ENCODE measurements at regions not wholly inside any gene's neighbourhood (a gene's known extent, or its start where the extent isn't known, plus 50 kb on each side); places are given as distances from the start of the nearest gene placed in this dataset.

DNA sequence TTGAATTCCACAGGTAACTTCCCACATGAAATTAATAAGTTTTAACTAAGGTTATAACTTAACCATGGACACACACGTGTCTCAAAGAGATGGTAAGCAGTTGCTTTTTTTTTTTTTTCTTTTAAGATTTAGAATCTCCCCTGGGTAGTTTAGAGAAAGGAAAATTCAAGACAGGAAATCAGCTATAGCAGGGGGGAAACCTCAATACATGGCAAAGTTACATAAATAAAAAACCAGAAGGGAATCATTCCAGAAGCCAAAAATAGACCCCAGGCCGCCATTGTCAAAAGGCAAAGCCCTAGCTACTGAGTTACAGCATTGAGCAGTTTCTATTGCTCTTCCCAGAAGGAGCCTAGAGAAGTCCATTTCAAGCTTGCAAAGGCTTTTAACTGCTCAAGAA lies 91.5 kb upstream of the ZNF236 start:
- no peak overlapping the region for H3K27ac Mint-ChIP-seq
- no peak for ATAC-seq
- H3K9me3 Mint-ChIP-seq, result peaks cover 0 to 5% of the 10 kb centered on the region in 2 donors
- peaks cover 0 to 5% of the 10 kb centered on the region in 2 donors for H3K36me3 Mint-ChIP-seq
- DNase-seq (ENCODE audit: low spot score in 2 of 2), result no peak

DNA sequence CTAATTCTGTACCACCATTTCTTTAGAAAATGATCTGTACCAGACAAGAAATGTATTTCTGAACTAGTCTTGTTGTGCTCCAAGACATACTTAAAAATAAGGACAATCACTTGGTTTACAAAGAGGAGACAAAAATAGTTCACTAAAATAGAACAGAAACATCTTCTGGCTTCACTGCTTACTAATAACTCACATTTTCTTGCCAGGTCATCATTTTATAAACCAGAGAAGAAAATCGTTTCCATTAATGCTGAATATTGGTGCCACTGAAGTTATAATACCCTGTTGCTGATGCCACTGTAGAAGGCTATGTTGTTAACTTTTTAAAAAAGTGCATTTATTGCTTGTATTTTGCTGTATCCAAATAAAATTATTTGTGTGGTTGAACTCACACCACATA lies 94.8 kb upstream of the ZNF236 start:
- no peak for ATAC-seq

DNA sequence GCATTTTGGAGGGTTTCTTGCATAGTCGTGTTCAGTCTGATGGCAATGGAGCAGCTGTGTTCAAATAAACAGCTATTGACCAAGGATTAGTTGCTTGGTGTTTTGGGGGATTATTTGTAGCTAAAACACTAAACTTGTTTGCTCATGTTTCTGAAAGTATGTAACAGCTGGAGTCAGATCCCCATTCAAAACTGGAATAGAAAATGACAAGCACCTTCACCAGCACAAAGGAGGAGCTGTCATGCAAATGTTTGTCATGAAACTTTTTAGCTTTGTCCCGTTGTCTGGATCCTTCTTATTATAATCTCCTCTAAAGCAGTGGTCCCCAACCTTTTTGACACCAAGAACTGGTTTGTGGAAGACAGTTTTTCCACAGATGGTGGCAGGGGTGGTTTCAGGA lies 96.9 kb upstream of the ZNF236 start:
- no peak overlapping the region for H3K27ac Mint-ChIP-seq
- no peak for ATAC-seq
- H3K36me3 Mint-ChIP-seq, result peaks cover 0 to 5% of the 10 kb centered on the region in 2 donors
- peaks cover 0 to 5% of the 10 kb centered on the region in 2 donors for H3K9me3 Mint-ChIP-seq
- no peak for DNase-seq (ENCODE audit: low spot score in 2 of 2)

More for the DNA sequence above, 94.8 kb upstream of the ZNF236 start:
- Mint-ChIP-seq H3K27ac (no peak overlapping the region), H3K9me3 (peaks cover 0 to 5% of the 10 kb centered on the region in 2 donors), H3K36me3 (peaks cover 0 to 5% of the 10 kb centered on the region in 2 donors)
- DNase-seq (ENCODE audit: low spot score in 2 of 2), result no peak

DNA sequence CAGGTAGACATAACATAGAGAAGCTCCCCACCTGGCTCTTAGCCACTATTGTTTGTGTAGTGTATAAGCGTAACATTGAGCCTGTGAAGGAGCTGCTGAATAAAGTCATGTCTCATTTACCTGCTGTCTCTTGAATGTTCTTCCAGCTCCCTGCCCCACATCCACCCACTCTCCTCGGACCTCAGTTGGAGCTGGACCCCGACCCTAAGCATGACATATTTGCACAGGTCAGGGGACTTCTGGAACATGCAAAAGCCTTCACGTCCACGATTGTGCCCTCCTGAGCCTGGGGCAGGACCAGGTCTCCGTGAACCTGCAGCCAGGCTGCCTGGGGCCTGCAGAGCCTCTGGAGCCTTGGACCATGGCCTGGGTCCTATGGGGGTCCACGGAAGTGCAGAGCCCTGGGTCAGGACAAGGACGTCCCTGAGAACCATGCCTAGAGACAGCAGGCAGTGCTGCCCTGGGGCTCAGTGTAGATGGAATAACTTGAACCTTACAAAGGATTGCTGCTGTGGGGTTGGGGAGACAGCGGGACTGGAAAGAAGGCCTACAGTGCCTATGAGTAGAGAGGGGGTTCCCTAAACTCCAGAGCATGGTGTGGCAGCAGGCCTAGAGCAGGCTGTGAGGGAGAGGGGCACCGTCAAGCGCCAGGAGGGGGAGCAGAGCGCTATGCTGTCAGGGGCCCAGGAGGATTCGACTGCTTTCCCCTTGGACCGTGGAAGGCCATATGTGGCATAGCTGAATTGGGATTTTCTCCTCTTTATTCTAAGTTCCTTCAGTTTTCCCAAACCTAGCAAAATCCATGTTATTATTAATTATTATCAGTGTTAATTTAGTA lies 99.9 kb upstream of the ZNF236 start:
- DNase-seq (ENCODE audit: low spot score in 2 of 2) (no peak), ATAC-seq (peak in 1 of 2 donors; percentile 3)
- H3K36me3 Mint-ChIP-seq, result no peaks in the 10 kb centered on the region
- H3K9me3 Mint-ChIP-seq, result no peaks in the 10 kb centered on the region
- H3K27ac Mint-ChIP-seq, result no peak overlapping the region

DNA sequence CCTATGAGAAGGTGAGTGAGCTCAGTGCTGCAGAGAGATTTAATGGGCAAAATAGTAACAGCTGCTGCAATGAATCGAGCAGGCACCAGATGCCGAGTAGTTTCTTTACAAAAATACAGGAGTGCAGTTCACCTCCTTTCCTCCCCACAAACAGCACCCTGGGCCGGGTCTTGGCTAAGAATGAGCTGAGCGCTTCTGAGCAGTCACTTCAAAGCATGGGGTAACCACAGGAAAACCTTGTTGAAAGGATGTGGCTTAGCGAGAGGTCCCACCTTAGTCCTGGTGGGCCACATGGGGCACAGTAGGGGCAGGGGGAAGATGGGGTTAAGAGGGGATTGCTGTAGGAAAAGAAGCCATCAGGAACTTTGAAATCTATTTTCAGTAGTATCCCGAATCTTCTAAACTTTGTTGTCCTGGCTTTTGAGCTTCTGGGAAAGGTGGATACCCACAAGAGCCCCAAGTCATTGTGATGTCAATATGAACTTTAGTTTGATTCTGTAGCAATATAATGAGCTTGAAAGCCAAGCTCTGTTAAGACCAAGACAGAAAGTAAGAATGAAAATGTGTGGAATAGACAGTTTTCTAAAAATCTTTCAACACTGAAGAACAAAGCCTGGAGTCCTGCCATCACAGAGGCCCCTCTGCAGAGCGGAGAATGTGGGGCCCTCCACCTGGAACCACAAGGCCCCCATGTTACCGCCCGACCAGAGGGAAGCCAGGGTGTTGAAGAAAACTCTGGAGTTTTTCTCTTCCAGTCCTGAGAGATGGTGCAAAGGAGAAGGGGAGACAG lies 101.0 kb upstream of the ZNF236 start:
- ATAC-seq, result peak; percentile 93 to 95
- Mint-ChIP-seq H3K36me3 (no peaks in the 10 kb centered on the region), H3K9me3 (no peaks in the 10 kb centered on the region), H3K27ac (peak overlapping the region; percentile 32 to 63)
- peak in 1 of 2 donors; percentile 46 for DNase-seq (ENCODE audit: low spot score in 2 of 2)

DNA sequence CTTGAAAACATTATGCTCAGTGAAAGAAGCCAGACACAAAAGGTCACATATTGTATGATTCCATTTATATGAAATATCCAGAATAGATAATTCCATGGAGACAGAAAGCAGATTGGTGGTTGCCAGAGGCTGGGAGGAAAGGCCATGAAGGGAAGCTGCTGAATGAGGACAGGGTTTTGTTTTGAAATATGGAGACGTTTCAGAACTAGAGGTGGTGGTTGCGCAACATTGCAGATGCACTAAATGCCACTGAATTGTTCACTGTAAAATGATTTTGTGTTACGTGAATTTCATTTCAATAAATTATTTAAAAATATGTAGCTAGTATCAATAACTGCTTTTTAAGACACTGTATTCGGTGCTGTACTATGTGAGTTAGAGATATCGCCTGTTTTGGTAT lies 101.7 kb upstream of the ZNF236 start:
- H3K27ac Mint-ChIP-seq, result peak overlapping the region in 1 of 2 donors; percentile 32
- DNase-seq (ENCODE audit: low spot score in 2 of 2) (no peak), ATAC-seq (no peak)

DNA sequence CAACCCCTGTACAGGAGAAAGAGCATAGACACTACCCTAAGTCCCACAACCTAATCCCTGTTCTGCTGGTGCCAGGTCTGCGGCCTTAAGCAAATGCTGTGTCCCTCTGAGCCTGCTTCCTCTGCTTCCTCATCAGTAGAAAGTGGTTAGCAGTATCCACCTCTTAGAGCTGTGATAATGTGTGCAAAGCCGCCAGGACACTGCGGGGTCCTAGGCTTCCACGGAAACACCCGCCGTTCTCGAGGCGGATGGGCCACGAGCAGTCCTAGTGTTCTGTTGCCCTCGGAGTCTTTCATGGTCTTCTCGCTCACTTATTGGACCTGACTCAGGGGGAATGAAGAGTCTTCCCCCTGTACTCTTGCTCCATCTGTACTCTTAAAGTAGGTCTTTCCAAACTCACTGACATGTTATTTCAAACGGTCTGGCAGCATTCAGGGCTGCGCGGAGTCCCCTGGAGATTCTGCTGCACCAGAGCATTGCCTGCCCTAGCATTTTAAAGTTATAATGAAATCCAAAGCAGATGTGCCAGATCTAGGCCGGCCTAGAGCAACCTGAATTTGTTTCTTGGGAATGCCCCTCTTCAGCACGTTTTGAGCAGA lies 107.2 kb upstream of the ZNF236 start:
- ATAC-seq (no peak), DNase-seq (ENCODE audit: low spot score in 2 of 2) (no peak)
- Mint-ChIP-seq H3K9me3 (no peaks in the 10 kb centered on the region), H3K27ac (no peak overlapping the region), H3K36me3 (no peaks in the 10 kb centered on the region)

More for the DNA sequence above, 101.7 kb upstream of the ZNF236 start:
- Mint-ChIP-seq H3K36me3 (no peaks in the 10 kb centered on the region), H3K9me3 (no peaks in the 10 kb centered on the region)

DNA sequence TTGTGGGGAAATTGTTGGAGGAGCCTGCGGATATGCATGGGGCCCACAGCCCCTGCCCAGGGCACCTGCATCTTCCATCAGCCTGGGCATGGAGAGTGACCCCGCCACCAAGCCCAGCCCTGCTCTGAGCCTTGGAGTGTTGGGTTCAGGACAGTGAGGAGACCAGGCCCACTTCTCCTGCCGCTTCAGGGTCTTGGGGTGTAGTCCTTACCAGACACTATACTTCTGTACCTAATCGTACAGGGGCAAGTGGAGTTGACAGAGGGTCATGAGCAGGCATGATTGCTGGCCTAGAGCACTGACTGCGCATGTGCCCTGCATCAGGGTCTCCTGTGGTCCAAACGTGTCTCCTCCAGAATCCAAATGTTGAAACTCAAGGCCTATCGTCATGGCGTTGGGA lies 108.9 kb upstream of the ZNF236 start:
- H3K9me3 Mint-ChIP-seq, result no peaks in the 10 kb centered on the region
- no peak for DNase-seq (ENCODE audit: low spot score in 2 of 2)
- no peaks in the 10 kb centered on the region for H3K36me3 Mint-ChIP-seq
- no peak for ATAC-seq
- no peak overlapping the region for H3K27ac Mint-ChIP-seq

DNA sequence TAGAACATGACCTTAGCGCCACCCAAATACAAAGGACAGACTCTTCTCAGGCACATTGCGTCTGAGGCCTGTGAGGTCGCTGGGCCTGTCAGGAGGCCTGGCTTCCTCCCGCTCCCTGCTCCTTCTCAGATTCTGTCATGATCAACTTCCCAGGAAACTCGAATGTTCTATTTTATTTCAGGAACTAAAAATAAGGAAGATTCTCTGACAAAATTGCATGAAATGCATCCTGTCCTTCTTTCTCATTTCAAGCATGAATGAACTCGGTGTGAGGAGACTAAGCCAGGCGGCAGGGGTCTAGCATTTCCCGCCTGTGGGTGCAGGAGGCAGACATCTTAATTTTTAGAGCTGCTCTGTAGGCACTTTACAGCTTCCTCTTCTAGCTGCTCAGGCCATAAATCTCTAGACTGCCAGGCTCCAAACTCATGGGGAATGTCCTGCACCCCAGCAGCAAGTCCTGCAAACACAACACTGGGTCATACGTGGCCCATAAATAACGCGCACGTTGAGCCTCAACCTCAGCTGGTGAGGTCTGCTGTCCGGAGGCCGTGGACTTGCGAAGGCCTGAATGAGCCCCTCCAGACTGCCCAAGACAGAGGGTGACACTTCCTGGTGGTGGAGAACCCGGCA lies 109.7 kb upstream of the ZNF236 start:
- no peak for DNase-seq (ENCODE audit: low spot score in 2 of 2)
- H3K9me3 Mint-ChIP-seq, result no peaks in the 10 kb centered on the region
- no peaks in the 10 kb centered on the region for H3K36me3 Mint-ChIP-seq
- no peak for ATAC-seq
- H3K27ac Mint-ChIP-seq, result peak overlapping the region in 1 of 2 donors; percentile 36

DNA sequence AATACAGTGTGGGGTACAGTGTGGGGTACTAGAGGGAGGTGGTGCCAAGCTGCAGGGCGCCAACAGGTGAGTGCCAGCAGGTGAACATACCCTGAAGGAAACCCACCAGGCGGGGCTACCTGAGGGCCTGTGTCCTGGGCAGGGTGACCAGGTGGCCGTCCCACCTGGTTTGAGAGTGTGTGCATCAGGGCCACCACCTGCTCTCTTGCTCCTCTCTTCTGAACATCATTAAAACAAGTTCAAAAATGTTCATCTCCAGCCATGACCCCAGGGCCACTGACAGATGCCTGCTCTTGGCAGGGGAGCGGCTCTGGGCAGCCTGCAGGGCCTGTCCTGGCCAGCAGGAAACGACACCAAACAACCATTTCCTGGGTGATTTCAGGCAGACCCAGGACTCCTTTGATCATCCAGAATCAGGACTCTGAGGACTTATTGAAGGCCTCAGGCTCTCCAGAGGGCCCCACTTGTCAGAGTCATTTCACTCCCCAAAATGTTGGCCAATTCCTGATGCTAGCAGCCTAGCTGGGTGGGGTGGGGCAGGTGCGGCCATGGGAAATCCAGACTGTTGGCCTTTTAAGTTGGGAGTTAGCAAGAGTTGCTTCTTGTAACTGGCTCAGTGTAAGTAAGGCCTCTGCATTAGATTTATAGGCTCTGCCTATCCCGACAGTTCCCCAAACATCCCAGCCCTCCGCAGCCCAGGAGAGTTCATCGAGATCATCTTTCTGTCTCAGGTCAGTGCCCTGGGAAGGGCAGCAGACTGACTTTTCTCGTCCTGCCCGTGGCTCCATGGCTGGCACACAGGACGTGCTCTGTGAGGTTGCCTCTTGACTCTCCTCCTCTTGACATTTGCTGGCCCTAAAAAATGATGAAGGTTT lies 111.5 kb upstream of the ZNF236 start:
- Mint-ChIP-seq H3K9me3 (no peaks in the 10 kb centered on the region), H3K27ac (peak overlapping the region in 1 of 2 donors; percentile 70), H3K36me3 (no peaks in the 10 kb centered on the region)
- no peak for DNase-seq (ENCODE audit: low spot score in 2 of 2)
- no peak for ATAC-seq

DNA sequence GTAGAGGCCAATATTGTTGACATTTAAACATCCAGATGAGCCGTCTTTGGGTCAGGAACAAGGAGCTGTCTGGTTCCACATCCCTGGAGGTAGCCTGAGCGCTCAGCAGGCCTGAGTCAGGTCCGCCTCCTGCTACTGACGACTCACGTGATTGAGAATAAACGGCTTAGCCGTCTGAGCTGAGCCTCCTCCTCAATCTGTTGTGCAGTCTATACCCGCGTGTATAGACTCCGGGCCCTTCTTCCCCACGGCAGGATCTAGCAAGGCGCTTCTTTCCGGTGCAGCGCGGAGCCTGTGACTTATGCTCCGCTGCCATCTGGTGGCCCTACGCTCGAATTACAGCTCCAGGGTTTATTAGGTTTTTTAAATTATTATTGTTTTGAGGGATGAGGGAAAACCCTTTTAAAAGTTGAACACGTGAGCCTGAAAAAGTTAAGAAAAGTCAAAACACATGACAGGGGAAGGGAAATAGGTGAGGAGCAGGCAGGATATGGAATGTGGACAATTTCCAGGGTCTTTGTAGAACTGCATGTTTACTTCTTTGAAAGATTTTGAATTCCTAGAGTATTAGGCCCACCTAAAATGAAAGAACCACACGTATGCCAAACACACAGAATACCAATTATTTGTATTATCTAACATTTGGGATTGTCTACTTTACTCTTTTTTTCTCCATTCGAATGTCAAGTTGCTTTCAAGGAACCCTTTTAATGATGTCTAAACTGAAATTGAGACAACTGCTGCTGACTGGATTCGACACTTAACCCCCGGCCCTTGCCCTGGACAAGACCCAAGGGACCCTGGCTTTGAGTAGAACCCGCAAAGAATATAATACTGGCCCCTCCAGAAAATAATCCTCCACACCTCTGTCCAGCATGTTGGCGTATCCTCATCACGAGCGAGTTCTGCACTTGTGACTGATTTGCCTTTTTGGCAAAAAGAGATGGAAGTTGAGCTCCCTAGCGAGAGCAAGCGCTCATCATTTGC lies 112.4 kb upstream of the ZNF236 start:
- H3K27ac Mint-ChIP-seq, result peak overlapping the region in 1 of 2 donors; percentile 70
- no peaks in the 10 kb centered on the region for H3K9me3 Mint-ChIP-seq
- peak in 1 of 2 donors; percentile 40 for DNase-seq (ENCODE audit: low spot score in 2 of 2)
- H3K36me3 Mint-ChIP-seq, result no peaks in the 10 kb centered on the region
- peak; percentile 89 to 90 for ATAC-seq

DNA sequence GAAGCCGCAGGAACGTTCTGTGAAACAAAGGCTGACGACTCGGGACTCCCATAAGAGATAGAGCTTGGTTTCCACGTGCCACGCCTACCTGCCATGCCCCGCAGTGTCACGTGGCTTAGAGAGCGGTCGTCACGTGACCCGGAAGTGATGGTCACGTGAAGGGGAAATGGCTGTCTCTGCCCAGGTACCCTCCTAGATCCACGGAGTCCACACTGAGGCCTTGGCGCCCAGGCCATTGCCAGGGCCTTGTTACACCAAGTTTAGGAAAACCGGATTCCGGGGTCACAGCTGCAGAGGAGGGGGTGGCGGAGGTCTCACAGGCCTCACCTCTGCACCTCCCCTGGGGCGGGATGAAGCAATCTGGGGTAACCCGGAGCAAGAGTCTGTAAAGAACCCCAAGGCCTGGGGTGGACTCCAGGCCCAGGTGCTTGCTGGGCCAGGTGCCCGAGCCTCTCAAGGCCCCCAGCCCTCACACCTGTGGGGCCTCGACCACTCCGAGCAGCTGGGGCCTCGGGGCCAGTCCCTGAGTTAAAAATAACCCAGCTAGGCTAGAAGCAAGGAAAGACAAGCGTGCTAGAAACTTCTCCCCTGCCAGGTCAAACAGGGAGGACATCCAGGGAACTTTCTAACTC lies 113.5 kb upstream of the ZNF236 start:
- DNase-seq (ENCODE audit: low spot score in 2 of 2) (no peak), ATAC-seq (no peak)
- Mint-ChIP-seq H3K27ac (peak overlapping the region in 1 of 2 donors; percentile 46), H3K9me3 (no peaks in the 10 kb centered on the region), H3K36me3 (no peaks in the 10 kb centered on the region)

DNA sequence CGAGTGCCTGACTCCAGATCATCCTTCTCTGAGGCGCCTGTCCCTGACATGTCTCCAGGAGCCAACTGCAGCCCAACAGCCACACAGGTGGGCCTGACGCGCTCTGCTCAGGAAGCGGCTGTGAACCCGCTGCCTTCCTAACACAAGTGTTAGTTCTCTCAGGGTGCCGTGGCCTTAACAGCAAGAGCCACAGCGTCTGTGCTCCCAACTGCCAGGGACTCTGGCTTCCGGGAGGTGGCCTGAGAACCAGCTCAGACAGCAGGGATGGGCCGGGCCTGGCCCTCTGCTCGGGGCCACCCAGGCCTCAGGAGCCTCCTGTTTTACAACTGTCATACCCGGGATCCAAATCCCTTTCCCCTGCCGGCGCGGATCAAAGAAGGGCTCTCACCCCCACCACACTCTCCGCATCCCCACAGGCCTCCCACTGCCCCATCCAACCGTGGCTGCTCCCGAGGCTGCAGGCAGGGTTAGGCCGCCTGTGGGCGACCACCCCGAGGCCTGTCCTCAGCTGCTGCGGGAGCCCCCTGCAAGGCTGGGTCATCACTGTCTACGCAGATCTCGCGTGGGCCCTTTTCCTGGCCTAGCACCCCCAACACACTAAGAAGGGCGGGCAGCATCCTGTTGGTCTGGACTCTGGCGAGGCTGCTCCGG lies 114.2 kb upstream of the ZNF236 start:
- ATAC-seq, result no peak
- Mint-ChIP-seq H3K27ac (peak overlapping the region in 1 of 2 donors; percentile 46), H3K36me3 (no peaks in the 10 kb centered on the region), H3K9me3 (no peaks in the 10 kb centered on the region)
- no peak for DNase-seq (ENCODE audit: low spot score in 2 of 2)

DNA sequence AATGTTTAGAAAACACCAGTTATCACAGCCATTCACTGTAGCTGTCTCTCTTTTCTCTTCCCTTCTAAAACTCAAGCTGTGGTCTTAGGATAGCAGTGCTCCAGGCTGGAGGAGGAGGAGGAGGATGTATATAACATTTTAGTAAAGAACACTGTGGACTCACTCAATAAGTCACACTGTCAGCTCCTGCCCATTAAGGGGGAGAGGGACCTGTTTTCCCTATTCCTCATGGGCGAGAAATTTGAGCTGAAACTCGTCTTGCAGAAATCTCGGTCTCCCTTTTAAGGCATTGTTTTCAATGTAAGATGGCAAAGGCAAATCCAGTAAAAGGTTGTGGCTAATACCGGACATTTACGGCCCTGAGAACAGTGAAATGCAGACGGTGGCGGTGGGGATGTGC lies 114.8 kb upstream of the ZNF236 start:
- H3K27ac Mint-ChIP-seq, result no peak overlapping the region
- H3K36me3 Mint-ChIP-seq, result no peaks in the 10 kb centered on the region
- ATAC-seq (no peak), DNase-seq (ENCODE audit: low spot score in 2 of 2) (no peak)
- no peaks in the 10 kb centered on the region for H3K9me3 Mint-ChIP-seq
